ENCODE measurements at regions not wholly inside any gene's neighbourhood (a gene's known extent, or its start where the extent isn't known, plus 50 kb on each side); places are given as distances from the start of the nearest gene placed in this dataset.
A peak's percentile ranks its signal among the peaks of the same experiment; 100 is the strongest.

DNA sequence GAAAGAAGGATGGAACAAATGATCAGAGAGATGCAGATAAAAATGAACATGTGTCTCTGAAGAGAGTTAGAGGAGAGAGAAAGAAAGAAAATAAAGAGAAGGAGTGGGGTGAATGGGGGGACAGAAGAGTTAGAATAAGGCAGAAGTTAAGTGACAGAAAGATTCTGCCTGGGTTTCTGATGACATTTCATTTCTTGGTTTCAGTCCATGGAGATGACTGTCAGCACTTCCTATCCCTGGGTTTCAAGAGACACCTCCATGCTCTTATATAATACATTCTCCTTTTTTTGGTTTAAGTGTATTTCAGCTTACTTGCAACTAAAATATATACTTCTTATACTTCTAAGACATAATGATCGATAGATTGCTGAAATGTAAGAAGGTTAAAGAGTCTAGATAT lies 213.0 kb upstream of the IL12B start:
- TF ChIP-seq, protein P1, sequence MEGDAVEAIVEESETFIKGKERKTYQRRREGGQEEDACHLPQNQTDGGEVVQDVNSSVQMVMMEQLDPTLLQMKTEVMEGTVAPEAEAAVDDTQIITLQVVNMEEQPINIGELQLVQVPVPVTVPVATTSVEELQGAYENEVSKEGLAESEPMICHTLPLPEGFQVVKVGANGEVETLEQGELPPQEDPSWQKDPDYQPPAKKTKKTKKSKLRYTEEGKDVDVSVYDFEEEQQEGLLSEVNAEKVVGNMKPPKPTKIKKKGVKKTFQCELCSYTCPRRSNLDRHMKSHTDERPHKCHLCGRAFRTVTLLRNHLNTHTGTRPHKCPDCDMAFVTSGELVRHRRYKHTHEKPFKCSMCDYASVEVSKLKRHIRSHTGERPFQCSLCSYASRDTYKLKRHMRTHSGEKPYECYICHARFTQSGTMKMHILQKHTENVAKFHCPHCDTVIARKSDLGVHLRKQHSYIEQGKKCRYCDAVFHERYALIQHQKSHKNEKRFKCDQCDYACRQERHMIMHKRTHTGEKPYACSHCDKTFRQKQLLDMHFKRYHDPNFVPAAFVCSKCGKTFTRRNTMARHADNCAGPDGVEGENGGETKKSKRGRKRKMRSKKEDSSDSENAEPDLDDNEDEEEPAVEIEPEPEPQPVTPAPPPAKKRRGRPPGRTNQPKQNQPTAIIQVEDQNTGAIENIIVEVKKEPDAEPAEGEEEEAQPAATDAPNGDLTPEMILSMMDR (IDR thresholded peaks at IDR 0.05; ENCODE audit: low read depth, low read length) = no peak
- DNase-seq (ENCODE audit: low read depth) = no peak
- H3K4me3 ChIP-seq (ENCODE audit: low read depth, low read length) = no peak overlapping the region

DNA sequence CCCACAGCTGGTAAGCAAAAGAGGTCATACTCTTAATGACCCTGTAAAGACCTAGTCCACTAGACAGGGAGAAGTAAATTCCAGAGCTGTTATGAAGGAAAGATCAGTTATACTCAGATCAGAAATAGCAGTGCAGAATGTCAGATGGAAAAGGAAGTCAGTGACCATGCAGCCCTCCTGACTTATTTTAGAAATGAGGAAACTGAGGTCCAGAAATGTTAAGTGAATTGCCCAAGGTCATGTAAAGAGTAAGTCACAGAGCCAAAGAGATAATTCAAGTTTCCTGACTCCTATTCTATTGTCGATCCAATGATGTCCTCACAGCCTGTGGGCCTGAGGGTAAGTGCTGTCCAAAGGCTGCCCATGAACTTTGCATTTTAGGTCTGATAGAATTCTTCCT lies 214.9 kb upstream of the IL12B start:
- no peak for TF ChIP-seq MYC (IDR thresholded peaks at IDR 0.05; ENCODE audit: low read depth, low read length)
- peak; percentile 21 for DNase-seq (ENCODE audit: low read depth)

DNA sequence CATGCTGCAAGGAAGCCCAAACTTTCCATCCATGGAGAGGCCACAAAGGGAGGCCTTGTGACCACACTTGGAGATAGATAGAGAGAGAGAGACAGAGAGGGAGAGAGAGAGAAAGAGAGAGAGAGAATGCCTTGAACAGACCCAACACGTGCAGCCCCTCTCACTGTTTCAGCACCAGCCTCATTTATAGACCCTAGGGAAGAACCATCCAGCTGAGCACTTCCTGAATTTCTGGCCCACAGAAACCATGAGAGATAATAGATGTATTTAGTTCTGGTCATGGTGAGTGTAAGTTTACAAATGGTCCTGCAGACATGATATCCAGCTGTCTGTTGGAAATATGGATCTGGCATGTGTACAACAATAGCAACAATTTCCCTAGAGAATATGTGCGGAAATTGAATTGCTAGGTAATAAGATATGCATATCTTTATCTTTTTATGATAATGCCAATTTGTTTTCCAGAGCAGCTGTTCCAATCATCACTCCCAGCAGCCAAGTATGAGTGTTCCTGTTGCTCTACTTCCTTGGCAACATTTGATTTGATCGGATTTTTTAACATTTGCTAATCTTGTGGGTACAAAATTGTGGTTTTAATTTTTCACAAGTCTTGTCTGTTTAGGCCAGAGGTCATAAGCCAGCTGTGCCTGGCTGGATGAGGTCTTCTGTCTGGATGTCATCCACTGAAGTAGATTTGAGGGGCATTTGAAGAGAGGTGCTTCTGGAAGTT lies 217.3 kb upstream of the IL12B start:
- no peak for DNase-seq (ENCODE audit: low read depth)
- H3K4me3 ChIP-seq (ENCODE audit: low read depth, low read length) = no peak overlapping the region
- TF ChIP-seq MYC (IDR thresholded peaks at IDR 0.05; ENCODE audit: low read depth, low read length) = no peak
- TF ChIP-seq, protein P1 (IDR thresholded peaks at IDR 0.05; ENCODE audit: low read depth, low read length) = no peak
- no peak for TF ChIP-seq POLR2A (IDR thresholded peaks at IDR 0.05; ENCODE audit: extremely low read depth, insufficient read length)
- TF ChIP-seq, protein P2, sequence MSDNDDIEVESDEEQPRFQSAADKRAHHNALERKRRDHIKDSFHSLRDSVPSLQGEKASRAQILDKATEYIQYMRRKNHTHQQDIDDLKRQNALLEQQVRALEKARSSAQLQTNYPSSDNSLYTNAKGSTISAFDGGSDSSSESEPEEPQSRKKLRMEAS (IDR thresholded peaks at IDR 0.05; ENCODE audit: low read depth, low read length) = no peak

More for the DNA sequence above, 214.9 kb upstream of the IL12B start:
- no peak overlapping the region for H3K4me3 ChIP-seq (ENCODE audit: low read depth, low read length)

DNA sequence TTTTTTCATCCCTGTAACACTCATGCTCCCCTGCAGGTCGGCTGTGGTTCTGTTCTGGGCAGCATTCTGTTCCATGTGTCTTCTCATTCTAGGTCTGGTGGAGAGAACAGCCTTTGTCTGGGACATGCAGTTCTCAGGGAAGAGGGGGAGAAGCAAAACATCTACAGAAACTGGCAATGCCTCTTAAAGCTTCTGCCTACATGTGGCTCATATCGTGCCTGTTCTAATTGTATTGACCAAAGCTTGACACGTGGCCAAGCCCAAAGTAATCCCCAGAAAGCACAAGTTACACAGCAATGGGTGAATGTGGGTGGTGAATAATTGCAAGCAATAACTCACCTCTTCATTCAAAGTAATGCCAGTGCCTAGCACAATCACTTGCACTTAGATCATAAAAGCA lies 218.2 kb upstream of the IL12B start:
- TF ChIP-seq POLR2A (IDR thresholded peaks at IDR 0.05; ENCODE audit: extremely low read depth, insufficient read length) = no peak
- TF ChIP-seq, protein P1 (IDR thresholded peaks at IDR 0.05; ENCODE audit: low read depth, low read length) = no peak
- TF ChIP-seq, protein P2 (IDR thresholded peaks at IDR 0.05; ENCODE audit: low read depth, low read length) = no peak
- TF ChIP-seq MYC (IDR thresholded peaks at IDR 0.05; ENCODE audit: low read depth, low read length) = no peak
- DNase-seq (ENCODE audit: low read depth) = no peak

DNA sequence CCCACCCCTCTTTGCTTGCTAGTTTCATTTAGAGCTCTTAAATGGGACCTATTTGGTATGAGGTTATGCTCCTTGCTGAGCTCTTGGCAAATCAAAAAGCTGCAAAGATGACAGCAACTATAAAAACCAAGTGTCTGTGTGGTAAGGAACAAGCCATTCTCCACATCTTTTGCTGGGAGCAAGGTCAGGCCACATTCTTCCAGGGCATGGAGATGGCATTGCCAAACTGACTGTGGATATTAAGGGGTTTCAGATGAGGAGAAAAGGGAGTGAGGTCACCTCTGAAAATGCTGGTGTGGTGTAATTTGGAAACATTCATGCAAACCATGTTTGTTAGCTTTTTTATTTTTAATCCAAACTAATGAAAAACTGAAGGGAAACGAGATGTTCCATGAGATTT lies 218.8 kb upstream of the IL12B start:
- H3K4me3 ChIP-seq (ENCODE audit: low read depth, low read length) = no peak overlapping the region
- DNase-seq (ENCODE audit: low read depth) = no peak
- no peak for TF ChIP-seq POLR2A (IDR thresholded peaks at IDR 0.05; ENCODE audit: extremely low read depth, insufficient read length)
- TF ChIP-seq, protein P1 (IDR thresholded peaks at IDR 0.05; ENCODE audit: low read depth, low read length) = no peak
- TF ChIP-seq MYC (IDR thresholded peaks at IDR 0.05; ENCODE audit: low read depth, low read length) = no peak
- TF ChIP-seq, protein P2 (IDR thresholded peaks at IDR 0.05; ENCODE audit: low read depth, low read length) = no peak

More for the DNA sequence above, 218.2 kb upstream of the IL12B start:
- H3K4me3 ChIP-seq (ENCODE audit: low read depth, low read length) = no peak overlapping the region

DNA sequence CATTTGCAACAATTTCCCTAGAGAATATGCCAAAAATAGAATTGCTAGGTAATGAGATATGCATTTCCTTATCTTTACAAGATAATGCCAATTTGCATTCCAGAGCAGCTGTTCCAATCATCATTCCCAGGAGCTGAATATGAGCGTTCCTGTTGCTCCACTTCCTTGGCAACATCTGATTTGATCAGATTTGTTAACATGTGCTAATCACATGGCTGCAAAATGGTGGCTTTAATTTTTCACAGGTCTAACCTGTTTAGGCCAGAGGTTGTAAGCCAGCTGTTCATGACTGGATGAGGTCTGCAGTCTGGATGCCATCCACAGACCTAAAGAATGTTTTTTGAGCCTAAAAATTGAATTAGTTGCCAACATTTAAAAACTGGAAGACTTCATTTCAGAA lies 220.7 kb upstream of the IL12B start:
- no peak overlapping the region for H3K4me3 ChIP-seq (ENCODE audit: low read depth, low read length)
- TF ChIP-seq MYC (IDR thresholded peaks at IDR 0.05; ENCODE audit: low read depth, low read length) (no peak), POLR2A (IDR thresholded peaks at IDR 0.05; ENCODE audit: extremely low read depth, insufficient read length) (no peak)
- TF ChIP-seq, protein P1 (IDR thresholded peaks at IDR 0.05; ENCODE audit: low read depth, low read length) = no peak
- TF ChIP-seq, protein P2 (IDR thresholded peaks at IDR 0.05; ENCODE audit: low read depth, low read length) = no peak
- no peak for DNase-seq (ENCODE audit: low read depth)
